ENCODE measurements at regions not wholly inside any gene's neighbourhood (a gene's known extent, or its start where the extent isn't known, plus 50 kb on each side); places are given as distances from the start of the nearest gene placed in this dataset.

- no peak for TF ChIP-seq ZNF274 (IDR thresholded peaks at IDR 0.05; ENCODE audit: low read depth, low read length)
- no peak for TF ChIP-seq YY1 (IDR thresholded peaks at IDR 0.05; ENCODE audit: insufficient read depth, insufficient read length)
Observed at GRCh38 chr1:213327017-213327667, 276.1 kb downstream of the RPS6KC1 start.
